Endothelial cell of umbilical vein (primary cell): ENCODE measurements at regions not wholly inside any gene's neighbourhood (a gene's known extent, or its start where the extent isn't known, plus 50 kb on each side); places are given as distances from the start of the nearest gene placed in this dataset.

ENCODE experiments used
- BruUV-seq: library from RNA; stranded (reverse); fragments of 400-500 nt; replicated peaks from 2 replicates; lab custom pipeline; 2021; lab: Mats Ljungman, UMichigan
- CTCF ChIA-PET: fragments of 300-600, 350-600 bp; sonication (Branson Sonifier 250); formaldehyde crosslinking; loops from one replicate; lab custom pipeline; 2021; ENCODE audit warnings: antibody characterized with exemption, inconsistent platforms; lab: Charles Lee
- POLR2A ChIA-PET: fragments of 300-600, 350-600 bp; sonication (Branson Sonifier 250); formaldehyde crosslinking; loops from one replicate; lab custom pipeline; 2021; ENCODE audit warnings: antibody characterized with exemption, inconsistent platforms; lab: Charles Lee
- DNase-seq: peaks from one replicate; pipeline ENCODE4 v3.0.0-alpha.2; 2011; ENCODE audit warnings: low read depth, low spot score
- FAIRE-seq: peaks from 2 replicates; lab custom pipeline; 2011; peaks lifted over from hg19 to GRCh38; lab: Jason Lieb, UNC
- H2AFZ ChIP-seq: 2 replicates; pipeline ENCODE4 v1.6.0; 2012; ENCODE audit warnings: low read depth, low read length, control low read depth, inconsistent platforms
- H3K27ac ChIP-seq: 2 replicates; pipeline ENCODE4 v1.5.1; 2011; ENCODE audit warnings: low read depth, mild to moderate bottlenecking, control low read depth, low read length, moderate library complexity; ENCODE audit not compliant: insufficient read depth
- H3K27me3 ChIP-seq, 2 experiments: 2 replicates each; pipeline versions ENCODE4 v1.6.0 to v1.6.1; 2011; ENCODE audit warnings: low read length in 2 of 2, mixed read lengths in 1 of 2; ENCODE audit not compliant: control insufficient read depth in 2 of 2, insufficient read depth in 2 of 2
- H3K36me3 ChIP-seq, 2 experiments: 2 replicates in 1 of 2; 3 replicates in 1 of 2; pipeline ENCODE4 v1.5.1; 2011; ENCODE audit warnings: low read length in 2 of 2, mild to moderate bottlenecking in 1 of 2, moderate library complexity in 1 of 2; ENCODE audit not compliant: control insufficient read depth in 2 of 2, insufficient read depth in 2 of 2; ENCODE audit errors: extremely low read depth in 1 of 2
- H3K4me1 ChIP-seq: 3 replicates; pipeline ENCODE4 v1.5.1; 2011; ENCODE audit warnings: mild to moderate bottlenecking, low read length; ENCODE audit not compliant: control insufficient read depth, insufficient read depth; ENCODE audit errors: extremely low read depth
- H3K4me2 ChIP-seq: 2 replicates; pipeline ENCODE4 v1.6.1; 2011; ENCODE audit warnings: low read length, control low read depth, mixed read lengths; ENCODE audit not compliant: insufficient read depth
- H3K4me3 ChIP-seq, 3 experiments: fragments of 200-600 bp in 1 of 3; sonication (generic), shearing (Covaris generic) in 1 of 3; replicated peaks in 1 of 3; 2 replicates each; pipeline ENCODE4 v1.5.1; 2011 to 2016; ENCODE audit warnings: control low read depth in 3 of 3, low read length in 3 of 3, mild to moderate bottlenecking in 2 of 3, inconsistent platforms in 1 of 3, low read depth in 1 of 3, moderate library complexity in 1 of 3; ENCODE audit not compliant: insufficient read depth in 1 of 3
- H3K79me2 ChIP-seq: 2 replicates; pipeline ENCODE4 v1.6.0; 2012; ENCODE audit warnings: low read length, inconsistent platforms; ENCODE audit not compliant: control insufficient read depth, insufficient read depth
- H3K9ac ChIP-seq: replicated peaks from 2 replicates; pipeline ENCODE3; 2011; ENCODE audit warnings: low read length, control low read depth; ENCODE audit not compliant: insufficient read depth; ENCODE audit errors: extremely low read depth
- H3K9me1 ChIP-seq: replicated peaks from 3 replicates; pipeline ENCODE4 v1.6.0; 2011; ENCODE audit warnings: mild to moderate bottlenecking, low read length; ENCODE audit not compliant: control insufficient read depth, insufficient read depth; ENCODE audit errors: extremely low read depth
- H3K9me3 ChIP-seq: replicated peaks from 2 replicates; pipeline ENCODE4 v1.5.1; 2012; ENCODE audit warnings: low read length, inconsistent platforms; ENCODE audit not compliant: control insufficient read depth, insufficient read depth
- H4K20me1 ChIP-seq: replicated peaks from 2 replicates; pipeline ENCODE3; 2011; ENCODE audit warnings: mild to moderate bottlenecking, low read length; ENCODE audit not compliant: control insufficient read depth, insufficient read depth; ENCODE audit errors: extremely low read depth
- EZH2 ChIP-seq: IDR thresholded peaks from 2 replicates; pipeline ENCODE4 v1.6.1; 2012; ENCODE audit warnings: borderline replicate concordance, low read depth, mild to moderate bottlenecking, moderate library complexity, low read length, inconsistent platforms; ENCODE audit not compliant: severe bottlenecking
- FOS ChIP-seq: IDR thresholded peaks from 2 replicates; pipeline ENCODE4 v1.6.1; 2011; ENCODE audit warnings: mild to moderate bottlenecking, low read length, moderate library complexity, borderline replicate concordance; ENCODE audit not compliant: insufficient read depth
- GATA2 ChIP-seq: IDR thresholded peaks from 2 replicates; pipeline ENCODE4 v1.7.0; 2011; ENCODE audit warnings: low read depth, mild to moderate bottlenecking, moderate library complexity, mixed read lengths, low read length; ENCODE audit not compliant: insufficient read length, insufficient read depth
- JUN ChIP-seq: IDR thresholded peaks from 2 replicates; pipeline ENCODE4 v1.6.1; 2011; ENCODE audit warnings: borderline replicate concordance, low read depth; ENCODE audit not compliant: insufficient read length, insufficient read depth
- MYC ChIP-seq: IDR thresholded peaks from one replicate; pipeline ENCODE4 v1.6.1; 2011; ENCODE audit warnings: mild to moderate bottlenecking, low read depth, low read length
- POLR2A ChIP-seq: IDR thresholded peaks from 2 replicates; pipeline ENCODE4 v1.6.1; 2012; ENCODE audit warnings: low read depth, mild to moderate bottlenecking, control low read depth, low read length
- POLR2AphosphoS5 ChIP-seq: IDR thresholded peaks from 2 replicates; pipeline ENCODE4 v1.6.1; 2012; ENCODE audit warnings: low read depth, mild to moderate bottlenecking, control low read depth, low read length, moderate library complexity; ENCODE audit not compliant: insufficient read depth
- dilution Hi-C: fragments of 300-500 bp; cut with MboI; formaldehyde crosslinking; loops from one replicate; pipeline ENCODE4 v1.15.0; 2019; ENCODE audit warnings: low sequenced_read_pairs; ENCODE audit not compliant: extremely low pct_ligation_motif_present
- intact Hi-C: fragments of 100-400 bp; cut with micrococcal nuclease; formaldehyde crosslinking; loops from one replicate; pipeline ENCODE4 v1.10.0; 2022
- TF ChIP-seq, protein P1 (sequence below), 2 donors: IDR thresholded peaks; 1 replicate in 1 of 2; 2 replicates in 1 of 2; pipeline ENCODE4 v1.5.1; 2011; ENCODE audit warnings: low read length in 2 of 2, mild to moderate bottlenecking in 2 of 2, moderate library complexity in 2 of 2, control low read depth in 1 of 2, inconsistent platforms in 1 of 2, low read depth in 1 of 2; ENCODE audit not compliant: insufficient read depth in 1 of 2; ENCODE audit errors: extremely low read depth in 1 of 2
- TF ChIP-seq, protein P2 (sequence below): IDR thresholded peaks from 2 replicates; pipeline ENCODE4 v1.6.1; 2011; ENCODE audit not compliant: insufficient read depth, insufficient read length

DNA sequence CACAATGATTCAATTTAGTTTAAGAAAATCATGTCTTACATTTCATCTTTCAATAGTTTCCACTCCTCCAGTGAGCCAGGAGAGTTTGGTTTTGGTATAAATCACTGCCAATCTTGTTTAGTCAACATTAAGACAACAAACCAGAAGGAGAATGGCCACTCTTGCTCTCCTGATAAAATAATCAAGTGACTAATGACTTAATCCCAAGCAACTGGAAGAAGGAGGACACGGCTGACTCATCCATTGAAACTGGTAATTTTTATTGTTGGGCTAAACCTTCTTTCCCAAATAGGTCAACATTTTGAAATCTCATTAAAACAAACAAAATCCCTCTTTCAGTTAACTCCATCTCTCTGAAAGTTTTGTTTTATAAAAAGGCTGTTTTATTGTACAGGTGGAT lies 230.2 kb downstream of the CLCN4 start:
- FAIRE-seq: peak; percentile 52
- H3K36me3 ChIP-seq: no peaks in the 10 kb centered on the region
- H3K79me2 ChIP-seq: no peaks in the 10 kb centered on the region
- BruUV-seq: no TSS peak
- H3K9me1 ChIP-seq: no peaks in the 10 kb centered on the region
- H2AFZ ChIP-seq: no peak overlapping the region
- intact Hi-C loops: no loop called here
- ChIA-PET CTCF (no interaction called here), POLR2A (no interaction called here)
- H3K4me2 ChIP-seq: no peak overlapping the region
- no peaks in the 10 kb centered on the region for H4K20me1 ChIP-seq
- no peak for TF ChIP-seq FOS
- TF ChIP-seq GATA2: no peak
- H3K9ac ChIP-seq: no peak overlapping the region
- no peaks in the 10 kb centered on the region for H3K9me3 ChIP-seq
- H3K4me1 ChIP-seq: no peaks in the 10 kb centered on the region
- dilution Hi-C loops: no loop called here
- H3K27ac ChIP-seq: no peak overlapping the region
- H3K4me3 ChIP-seq: no peak overlapping the region
- DNase-seq: no peak
- H3K27me3 ChIP-seq: peaks cover 0 to 1% of the 10 kb centered on the region in 2 experiments

DNA sequence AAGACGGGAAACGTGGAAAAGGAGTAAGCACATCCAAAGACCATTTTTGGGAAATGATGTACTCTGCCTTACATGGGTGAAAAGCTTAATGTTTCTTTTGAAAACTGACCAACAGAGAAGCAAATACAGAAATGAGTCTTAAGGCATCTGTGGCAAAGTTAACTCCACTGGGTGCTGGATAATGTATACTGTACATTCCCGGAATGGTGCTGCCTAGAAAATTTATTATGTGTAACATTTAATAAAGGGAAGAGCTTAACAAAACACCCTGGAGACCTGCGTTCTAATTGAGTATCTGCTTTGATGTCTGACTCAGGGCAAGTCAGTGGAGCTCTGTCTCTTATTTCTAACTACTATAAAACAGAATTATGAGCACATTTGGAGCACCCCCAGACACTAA lies 230.2 kb downstream of the MID1 start:
- no peaks in the 10 kb centered on the region for H3K9me1 ChIP-seq
- intact Hi-C loops (no loop called here), dilution Hi-C loops (no loop called here)
- H2AFZ ChIP-seq: no peak overlapping the region
- CTCF ChIA-PET: no interaction called here
- H3K9ac ChIP-seq: no peak overlapping the region
- FAIRE-seq (no peak), DNase-seq (no peak)
- POLR2A ChIA-PET: no interaction called here
- H4K20me1 ChIP-seq: no peaks in the 10 kb centered on the region
- TF ChIP-seq POLR2AphosphoS5 (no peak), GATA2 (no peak), EZH2 (no peak), MYC (no peak), FOS (no peak), JUN (no peak), POLR2A (no peak)
- TF ChIP-seq, protein P1, sequence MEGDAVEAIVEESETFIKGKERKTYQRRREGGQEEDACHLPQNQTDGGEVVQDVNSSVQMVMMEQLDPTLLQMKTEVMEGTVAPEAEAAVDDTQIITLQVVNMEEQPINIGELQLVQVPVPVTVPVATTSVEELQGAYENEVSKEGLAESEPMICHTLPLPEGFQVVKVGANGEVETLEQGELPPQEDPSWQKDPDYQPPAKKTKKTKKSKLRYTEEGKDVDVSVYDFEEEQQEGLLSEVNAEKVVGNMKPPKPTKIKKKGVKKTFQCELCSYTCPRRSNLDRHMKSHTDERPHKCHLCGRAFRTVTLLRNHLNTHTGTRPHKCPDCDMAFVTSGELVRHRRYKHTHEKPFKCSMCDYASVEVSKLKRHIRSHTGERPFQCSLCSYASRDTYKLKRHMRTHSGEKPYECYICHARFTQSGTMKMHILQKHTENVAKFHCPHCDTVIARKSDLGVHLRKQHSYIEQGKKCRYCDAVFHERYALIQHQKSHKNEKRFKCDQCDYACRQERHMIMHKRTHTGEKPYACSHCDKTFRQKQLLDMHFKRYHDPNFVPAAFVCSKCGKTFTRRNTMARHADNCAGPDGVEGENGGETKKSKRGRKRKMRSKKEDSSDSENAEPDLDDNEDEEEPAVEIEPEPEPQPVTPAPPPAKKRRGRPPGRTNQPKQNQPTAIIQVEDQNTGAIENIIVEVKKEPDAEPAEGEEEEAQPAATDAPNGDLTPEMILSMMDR (IDR thresholded peaks at IDR 0.05; ENCODE audit: extremely low read depth in 1 of 2, insufficient read depth in 1 of 2, low read depth in 1 of 2, low read length in 2 of 2): no peak
- TF ChIP-seq, protein P2, sequence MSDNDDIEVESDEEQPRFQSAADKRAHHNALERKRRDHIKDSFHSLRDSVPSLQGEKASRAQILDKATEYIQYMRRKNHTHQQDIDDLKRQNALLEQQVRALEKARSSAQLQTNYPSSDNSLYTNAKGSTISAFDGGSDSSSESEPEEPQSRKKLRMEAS: no peak
- no peak overlapping the region for H3K4me3 ChIP-seq
- H3K4me1 ChIP-seq: no peaks in the 10 kb centered on the region
- no peak overlapping the region for H3K27ac ChIP-seq
- no TSS peak for BruUV-seq
- no peaks in the 10 kb centered on the region for H3K79me2 ChIP-seq
- no peaks in the 10 kb centered on the region for H3K9me3 ChIP-seq
- H3K36me3 ChIP-seq: no peaks in the 10 kb centered on the region
- no peaks in the 10 kb centered on the region for H3K27me3 ChIP-seq
- no peak overlapping the region for H3K4me2 ChIP-seq
